CD4-positive, alpha-beta T cell (primary cell): ENCODE measurements at regions not wholly inside any gene's neighbourhood (a gene's known extent, or its start where the extent isn't known, plus 50 kb on each side); places are given as distances from the start of the nearest gene placed in this dataset.

ENCODE experiments used
- ATAC-seq: fragments of 200-7000 bp; cut with Tn5 transposase; one replicate; pipeline ENCODE4 v1.10.0; 2022; ENCODE audit warnings: mild to moderate bottlenecking; ENCODE audit not compliant: poor library complexity
- CTCF ChIA-PET: fragments of 350-600 bp; sonication (Branson Sonifier 250); formaldehyde crosslinking; loops from one replicate; lab custom pipeline; 2021; ENCODE audit warnings: antibody characterized with exemption, inconsistent platforms; lab: Charles Lee
- POLR2A ChIA-PET: fragments of 350-600 bp; sonication (Branson Sonifier 250); formaldehyde crosslinking; loops from one replicate; lab custom pipeline; 2021; ENCODE audit warnings: antibody characterized with exemption, inconsistent platforms; lab: Charles Lee
- DNase-seq, 14 experiments: peaks; one replicate each; pipeline ENCODE4 v3.0.0-alpha.2; 2013 to 2020; ENCODE audit warnings: mixed read lengths in 2 of 14
- H3K27ac ChIP-seq, 2 donors: one replicate each; pipeline versions ENCODE4 v1.5.1 to v1.7.0; 2013; ENCODE audit warnings: low read length in 2 of 2, low read depth in 1 of 2, mild to moderate bottlenecking in 1 of 2
- H3K27me3 ChIP-seq, 2 experiments: 1 replicate in 1 of 2; 2 replicates in 1 of 2; pipeline versions ENCODE4 v1.6.1 to v1.7.0; 2013; ENCODE audit warnings: low read length in 2 of 2, control low read depth in 1 of 2, mild to moderate bottlenecking in 1 of 2, moderate library complexity in 1 of 2; ENCODE audit not compliant: insufficient read depth in 2 of 2, control insufficient read depth in 1 of 2
- H3K36me3 ChIP-seq: one replicate; pipeline ENCODE4 v1.6.1; 2013; ENCODE audit warnings: low read length, control low read depth; ENCODE audit not compliant: insufficient read depth
- H3K4me1 ChIP-seq: one replicate; pipeline ENCODE4 v1.6.1; 2013; ENCODE audit warnings: low read length, control low read depth; ENCODE audit not compliant: insufficient read depth
- H3K4me3 ChIP-seq: one replicate; pipeline ENCODE4 v1.5.1; 2013; ENCODE audit warnings: mild to moderate bottlenecking, low read length, moderate library complexity
- H3K9me3 ChIP-seq, 2 experiments: 1 replicate in 1 of 2; 2 replicates in 1 of 2; pipeline versions ENCODE4 v1.6.1 to v1.7.0; 2013; ENCODE audit warnings: low read length in 2 of 2, mild to moderate bottlenecking in 2 of 2, control low read depth in 1 of 2, moderate library complexity in 1 of 2; ENCODE audit not compliant: control insufficient read depth in 1 of 2, insufficient read depth in 1 of 2
- H3K27ac Mint-ChIP-seq: one replicate; pipeline ENCODE4 v1.8.0; 2020; ENCODE audit warnings: mixed read lengths
- H3K27me3 Mint-ChIP-seq: one replicate; pipeline ENCODE4 v1.8.0; 2021; ENCODE audit warnings: mixed read lengths
- H3K36me3 Mint-ChIP-seq: one replicate; pipeline ENCODE4 v1.8.0; 2021; ENCODE audit warnings: low read depth, mixed read lengths
- H3K4me1 Mint-ChIP-seq: one replicate; pipeline ENCODE4 v1.8.0; 2021; ENCODE audit warnings: low read depth, mixed read lengths
- H3K4me3 Mint-ChIP-seq: one replicate; pipeline ENCODE4 v1.8.0; 2020; ENCODE audit warnings: mild to moderate bottlenecking, mixed read lengths
- H3K9me3 Mint-ChIP-seq: one replicate; pipeline ENCODE4 v1.8.0; 2020; ENCODE audit warnings: mixed read lengths
- intact Hi-C, 2 experiments: fragments of 100-400 bp; cut with DNase I in 1 of 2; cut with micrococcal nuclease in 1 of 2; formaldehyde crosslinking; loops; one replicate each; pipeline versions ENCODE4 v1.15.1 to v1.9.0; 2023 to 2025; cut with DNase I, micrococcal nuclease
- TF ChIP-seq, protein P1 (sequence below): fragments of 200-600 bp; IDR thresholded peaks from one replicate; pipeline ENCODE4 v1.8.0; 2022; ENCODE audit warnings: antibody characterized with exemption, mild to moderate bottlenecking

DNA sequence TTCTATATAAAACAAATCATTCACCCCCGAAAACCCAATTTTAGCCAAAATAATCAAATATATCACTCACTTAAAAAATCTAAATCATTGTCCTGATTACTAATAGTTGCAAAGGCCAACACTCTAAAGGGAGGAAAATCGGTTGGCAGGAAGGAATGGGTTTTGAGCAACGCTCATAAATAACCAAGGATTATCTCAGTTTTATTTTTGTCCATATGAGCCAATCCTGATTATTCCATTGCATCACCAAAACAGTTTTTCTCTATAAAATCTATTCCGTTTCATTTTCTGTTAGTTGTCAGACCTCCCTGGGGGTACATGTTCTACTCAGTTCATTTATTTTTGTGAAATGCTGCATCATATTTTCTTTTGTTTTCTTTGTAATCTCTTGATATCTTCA, 174.1 kb downstream of the LRATD1 start:
- intact Hi-C loops: no loop called here
- no peak for ATAC-seq
- Mint-ChIP-seq H3K4me1 (no peaks in the 10 kb centered on the region), H3K36me3 (no peaks in the 10 kb centered on the region), H3K27me3 (no peaks in the 10 kb centered on the region), H3K4me3 (no peak overlapping the region), H3K9me3 (peaks cover 4% of the 10 kb centered on the region), H3K27ac (no peak overlapping the region)
- ChIA-PET CTCF (no interaction called here), POLR2A (no interaction called here)
- H3K4me1 ChIP-seq: no peaks in the 10 kb centered on the region
- H3K27ac ChIP-seq: no peak overlapping the region
- H3K9me3 ChIP-seq: no peaks in the 10 kb centered on the region
- DNase-seq: no peak
- no peaks in the 10 kb centered on the region for H3K36me3 ChIP-seq
- TF ChIP-seq, protein P1, sequence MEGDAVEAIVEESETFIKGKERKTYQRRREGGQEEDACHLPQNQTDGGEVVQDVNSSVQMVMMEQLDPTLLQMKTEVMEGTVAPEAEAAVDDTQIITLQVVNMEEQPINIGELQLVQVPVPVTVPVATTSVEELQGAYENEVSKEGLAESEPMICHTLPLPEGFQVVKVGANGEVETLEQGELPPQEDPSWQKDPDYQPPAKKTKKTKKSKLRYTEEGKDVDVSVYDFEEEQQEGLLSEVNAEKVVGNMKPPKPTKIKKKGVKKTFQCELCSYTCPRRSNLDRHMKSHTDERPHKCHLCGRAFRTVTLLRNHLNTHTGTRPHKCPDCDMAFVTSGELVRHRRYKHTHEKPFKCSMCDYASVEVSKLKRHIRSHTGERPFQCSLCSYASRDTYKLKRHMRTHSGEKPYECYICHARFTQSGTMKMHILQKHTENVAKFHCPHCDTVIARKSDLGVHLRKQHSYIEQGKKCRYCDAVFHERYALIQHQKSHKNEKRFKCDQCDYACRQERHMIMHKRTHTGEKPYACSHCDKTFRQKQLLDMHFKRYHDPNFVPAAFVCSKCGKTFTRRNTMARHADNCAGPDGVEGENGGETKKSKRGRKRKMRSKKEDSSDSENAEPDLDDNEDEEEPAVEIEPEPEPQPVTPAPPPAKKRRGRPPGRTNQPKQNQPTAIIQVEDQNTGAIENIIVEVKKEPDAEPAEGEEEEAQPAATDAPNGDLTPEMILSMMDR: no peak
- no peak overlapping the region for H3K4me3 ChIP-seq
- H3K27me3 ChIP-seq: no peaks in the 10 kb centered on the region

DNA sequence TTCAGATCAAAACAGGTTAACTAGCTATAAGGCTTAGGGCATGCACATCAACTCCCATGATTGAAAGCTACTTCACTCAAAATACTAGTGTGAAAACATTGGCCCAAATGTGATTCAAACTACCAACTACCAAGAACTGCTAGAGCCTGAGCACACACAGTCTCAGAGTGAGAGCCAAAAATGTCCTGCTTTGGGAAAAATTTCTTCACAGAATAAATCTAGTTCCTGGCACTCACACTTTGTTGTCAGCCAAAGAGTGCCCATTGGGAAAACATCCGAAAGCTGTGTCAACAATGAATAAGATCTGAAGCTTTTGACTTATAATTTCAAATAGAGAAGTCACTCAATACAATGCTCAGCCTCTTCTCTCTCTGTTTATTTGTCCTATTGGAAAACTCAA, 182.7 kb downstream of the LRATD1 start:
- Mint-ChIP-seq H3K4me3 (no peak overlapping the region), H3K4me1 (no peaks in the 10 kb centered on the region), H3K27ac (no peak overlapping the region), H3K27me3 (no peaks in the 10 kb centered on the region), H3K36me3 (no peaks in the 10 kb centered on the region), H3K9me3 (peaks cover 8% of the 10 kb centered on the region)
- Histone ChIP-seq H3K4me3 (no peak overlapping the region), H3K4me1 (no peaks in the 10 kb centered on the region), H3K27me3 (no peaks in the 10 kb centered on the region), H3K36me3 (no peaks in the 10 kb centered on the region), H3K27ac (no peak overlapping the region), H3K9me3 (peaks cover 0 to 8% of the 10 kb centered on the region in 2 experiments)
- POLR2A ChIA-PET: no interaction called here
- TF ChIP-seq, protein P1: no peak
- CTCF ChIA-PET: no interaction called here
- intact Hi-C loops: no loop called here
- DNase-seq (no peak), ATAC-seq (no peak)

DNA sequence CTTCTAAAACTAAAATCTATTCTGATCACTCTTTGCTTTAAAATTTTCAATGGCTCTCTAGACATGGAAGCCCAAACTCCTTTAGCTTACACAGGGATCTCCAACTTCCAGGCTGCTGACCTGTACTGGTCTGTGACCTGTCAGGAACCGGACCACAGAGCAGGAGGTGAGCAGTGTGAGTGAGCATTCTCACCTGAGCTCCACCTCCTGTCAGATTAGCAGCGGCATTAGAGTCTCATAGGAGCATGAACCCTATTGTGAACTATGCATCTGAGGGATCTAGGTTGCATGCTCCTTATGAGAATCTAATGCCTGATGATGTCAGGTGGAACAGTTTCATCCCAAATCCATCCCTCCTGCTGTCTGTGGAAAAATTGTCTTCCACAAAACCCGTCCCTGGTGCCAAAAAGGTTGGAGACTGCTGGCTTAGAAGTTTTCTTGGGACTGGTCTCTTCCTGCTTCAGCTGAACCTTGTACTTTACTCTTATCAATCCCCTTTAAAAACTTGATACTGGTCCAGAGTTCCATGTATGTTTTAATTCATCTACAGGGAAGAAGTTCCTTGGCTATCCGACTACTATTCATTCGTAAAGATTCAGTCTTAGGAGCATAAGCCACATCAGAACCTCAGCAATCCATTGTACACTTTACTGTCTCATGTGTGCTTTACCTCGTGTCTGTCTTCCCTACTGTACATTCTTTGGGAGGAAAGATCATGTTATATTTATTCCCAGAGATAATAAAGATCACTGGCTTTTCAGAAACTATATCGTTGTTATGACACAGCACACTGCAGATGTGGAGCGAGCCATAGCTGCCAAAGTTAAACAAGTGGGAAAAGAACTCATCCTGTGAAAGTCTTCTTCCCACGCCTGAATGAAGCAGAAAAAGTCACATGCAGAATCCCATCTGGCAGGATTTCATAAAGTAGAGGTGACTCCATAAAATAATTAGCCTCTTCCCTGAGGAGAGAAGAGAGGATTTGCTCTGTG, 183.8 kb downstream of the LRATD1 start:
- H3K27ac Mint-ChIP-seq: no peak overlapping the region
- intact Hi-C loops: no loop called here

More for the DNA sequence above, 183.8 kb downstream of the LRATD1 start:
- Histone ChIP-seq H3K4me3 (no peak overlapping the region), H3K27ac (no peak overlapping the region), H3K36me3 (no peaks in the 10 kb centered on the region), H3K27me3 (no peaks in the 10 kb centered on the region), H3K4me1 (no peaks in the 10 kb centered on the region), H3K9me3 (peaks cover 0 to 16% of the 10 kb centered on the region in 2 experiments)
- H3K4me3 Mint-ChIP-seq: no peak overlapping the region
- H3K4me1 Mint-ChIP-seq: no peaks in the 10 kb centered on the region
- CTCF ChIA-PET: no interaction called here
- H3K27me3 Mint-ChIP-seq: no peaks in the 10 kb centered on the region
- ATAC-seq (no peak), DNase-seq (no peak)
- H3K36me3 Mint-ChIP-seq: no peaks in the 10 kb centered on the region
- peaks cover 8% of the 10 kb centered on the region for H3K9me3 Mint-ChIP-seq
- TF ChIP-seq, protein P1: no peak
- POLR2A ChIA-PET: no interaction called here
